ENCODE measurements at regions not wholly inside any gene's neighbourhood (a gene's known extent, or its start where the extent isn't known, plus 50 kb on each side); places are given as distances from the start of the nearest gene placed in this dataset.

DNA sequence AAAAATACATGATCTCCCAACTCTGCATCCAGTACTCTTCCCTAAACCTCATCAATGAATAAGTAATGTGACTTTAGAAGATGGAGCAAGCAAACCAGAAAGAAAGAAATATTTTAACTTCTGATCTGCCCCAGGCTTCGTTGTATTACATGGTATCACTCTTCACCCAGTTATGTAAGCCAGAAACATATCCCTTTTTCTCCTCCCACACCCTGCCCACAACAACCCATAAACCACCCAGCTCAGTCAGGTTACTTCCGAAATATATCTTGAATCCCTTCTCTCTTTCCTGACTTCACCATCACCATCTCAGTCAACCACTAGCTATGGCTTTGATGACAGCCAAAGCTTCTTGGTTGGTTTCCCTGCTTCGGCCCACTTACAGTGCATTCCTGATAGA, 295.8 kb upstream of the PARD3B start:
- no peaks in the 10 kb centered on the region for H3F3A ChIP-seq (ENCODE audit: insufficient read depth, low read length)
- H3K4me2 ChIP-seq (ENCODE audit: low read length), result no peak overlapping the region
- no peak overlapping the region for H3K4me3 ChIP-seq (ENCODE audit: low read depth, low read length, poor library complexity, severe bottlenecking)
- H3K36me3 ChIP-seq (ENCODE audit: insufficient read depth, low read length), result no peaks in the 10 kb centered on the region
- H3K4me1 ChIP-seq (ENCODE audit: insufficient read depth, low read length, severe bottlenecking), result no peaks in the 10 kb centered on the region
- no peak overlapping the region for H2AFZ ChIP-seq (ENCODE audit: low read length)
- H3K79me2 ChIP-seq (ENCODE audit: insufficient read depth, low read length), result no peaks in the 10 kb centered on the region
- no peaks in the 10 kb centered on the region for H3K27me3 ChIP-seq (ENCODE audit: insufficient read depth, low read length)
- H3K9me2 ChIP-seq (ENCODE audit: low read depth, low read length), result no peaks in the 10 kb centered on the region
- no peaks in the 10 kb centered on the region for H4K20me1 ChIP-seq (ENCODE audit: insufficient read depth, low read length)
- TF ChIP-seq, protein P1, sequence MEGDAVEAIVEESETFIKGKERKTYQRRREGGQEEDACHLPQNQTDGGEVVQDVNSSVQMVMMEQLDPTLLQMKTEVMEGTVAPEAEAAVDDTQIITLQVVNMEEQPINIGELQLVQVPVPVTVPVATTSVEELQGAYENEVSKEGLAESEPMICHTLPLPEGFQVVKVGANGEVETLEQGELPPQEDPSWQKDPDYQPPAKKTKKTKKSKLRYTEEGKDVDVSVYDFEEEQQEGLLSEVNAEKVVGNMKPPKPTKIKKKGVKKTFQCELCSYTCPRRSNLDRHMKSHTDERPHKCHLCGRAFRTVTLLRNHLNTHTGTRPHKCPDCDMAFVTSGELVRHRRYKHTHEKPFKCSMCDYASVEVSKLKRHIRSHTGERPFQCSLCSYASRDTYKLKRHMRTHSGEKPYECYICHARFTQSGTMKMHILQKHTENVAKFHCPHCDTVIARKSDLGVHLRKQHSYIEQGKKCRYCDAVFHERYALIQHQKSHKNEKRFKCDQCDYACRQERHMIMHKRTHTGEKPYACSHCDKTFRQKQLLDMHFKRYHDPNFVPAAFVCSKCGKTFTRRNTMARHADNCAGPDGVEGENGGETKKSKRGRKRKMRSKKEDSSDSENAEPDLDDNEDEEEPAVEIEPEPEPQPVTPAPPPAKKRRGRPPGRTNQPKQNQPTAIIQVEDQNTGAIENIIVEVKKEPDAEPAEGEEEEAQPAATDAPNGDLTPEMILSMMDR (IDR thresholded peaks at IDR 0.05; ENCODE audit: low read length), result no peak
- TF ChIP-seq EZH2 (IDR thresholded peaks at IDR 0.05; ENCODE audit: borderline replicate concordance, low read length), result no peak
- no peak overlapping the region for H3K27ac ChIP-seq (ENCODE audit: low read depth, low read length, poor library complexity, severe bottlenecking)
- H3K9ac ChIP-seq (ENCODE audit: low read length), result no peak overlapping the region
- no peaks in the 10 kb centered on the region for H3K9me3 ChIP-seq (ENCODE audit: low read length)

DNA sequence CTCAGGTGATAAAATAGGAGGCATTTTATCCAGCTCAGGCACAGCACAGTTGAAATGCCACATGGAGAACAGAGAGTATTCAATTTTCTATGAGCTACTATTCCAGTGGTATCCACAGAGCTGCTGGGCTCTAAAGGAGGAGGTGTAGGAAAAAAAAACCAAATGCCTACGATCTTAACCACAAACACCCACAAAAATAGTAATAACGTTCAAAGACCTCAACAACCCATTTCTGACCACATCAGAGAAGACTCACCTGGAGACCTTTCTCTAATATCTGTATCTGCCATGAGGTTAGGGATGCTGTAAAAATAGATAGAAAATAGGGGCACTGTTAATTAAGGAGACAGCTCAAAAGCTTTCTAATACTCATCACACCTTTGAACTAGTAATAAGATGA, 294.6 kb upstream of the PARD3B start:
- H3K79me2 ChIP-seq (ENCODE audit: insufficient read depth, low read length), result no peaks in the 10 kb centered on the region
- no peak overlapping the region for H3K4me2 ChIP-seq (ENCODE audit: low read length)
- no peak overlapping the region for H3K4me3 ChIP-seq (ENCODE audit: low read depth, low read length, poor library complexity, severe bottlenecking)
- no peaks in the 10 kb centered on the region for H3K4me1 ChIP-seq (ENCODE audit: insufficient read depth, low read length, severe bottlenecking)
- no peaks in the 10 kb centered on the region for H3K9me3 ChIP-seq (ENCODE audit: low read length)
- TF ChIP-seq, protein P1 (IDR thresholded peaks at IDR 0.05; ENCODE audit: low read length), result no peak
- no peak for TF ChIP-seq EZH2 (IDR thresholded peaks at IDR 0.05; ENCODE audit: borderline replicate concordance, low read length)
- no peak overlapping the region for H2AFZ ChIP-seq (ENCODE audit: low read length)
- no peaks in the 10 kb centered on the region for H3K9me2 ChIP-seq (ENCODE audit: low read depth, low read length)
- no peaks in the 10 kb centered on the region for H3K36me3 ChIP-seq (ENCODE audit: insufficient read depth, low read length)
- H3K27me3 ChIP-seq (ENCODE audit: insufficient read depth, low read length), result no peaks in the 10 kb centered on the region
- H3F3A ChIP-seq (ENCODE audit: insufficient read depth, low read length), result no peaks in the 10 kb centered on the region
- H3K27ac ChIP-seq (ENCODE audit: low read depth, low read length, poor library complexity, severe bottlenecking), result no peak overlapping the region
- H4K20me1 ChIP-seq (ENCODE audit: insufficient read depth, low read length), result no peaks in the 10 kb centered on the region
- no peak overlapping the region for H3K9ac ChIP-seq (ENCODE audit: low read length)

DNA sequence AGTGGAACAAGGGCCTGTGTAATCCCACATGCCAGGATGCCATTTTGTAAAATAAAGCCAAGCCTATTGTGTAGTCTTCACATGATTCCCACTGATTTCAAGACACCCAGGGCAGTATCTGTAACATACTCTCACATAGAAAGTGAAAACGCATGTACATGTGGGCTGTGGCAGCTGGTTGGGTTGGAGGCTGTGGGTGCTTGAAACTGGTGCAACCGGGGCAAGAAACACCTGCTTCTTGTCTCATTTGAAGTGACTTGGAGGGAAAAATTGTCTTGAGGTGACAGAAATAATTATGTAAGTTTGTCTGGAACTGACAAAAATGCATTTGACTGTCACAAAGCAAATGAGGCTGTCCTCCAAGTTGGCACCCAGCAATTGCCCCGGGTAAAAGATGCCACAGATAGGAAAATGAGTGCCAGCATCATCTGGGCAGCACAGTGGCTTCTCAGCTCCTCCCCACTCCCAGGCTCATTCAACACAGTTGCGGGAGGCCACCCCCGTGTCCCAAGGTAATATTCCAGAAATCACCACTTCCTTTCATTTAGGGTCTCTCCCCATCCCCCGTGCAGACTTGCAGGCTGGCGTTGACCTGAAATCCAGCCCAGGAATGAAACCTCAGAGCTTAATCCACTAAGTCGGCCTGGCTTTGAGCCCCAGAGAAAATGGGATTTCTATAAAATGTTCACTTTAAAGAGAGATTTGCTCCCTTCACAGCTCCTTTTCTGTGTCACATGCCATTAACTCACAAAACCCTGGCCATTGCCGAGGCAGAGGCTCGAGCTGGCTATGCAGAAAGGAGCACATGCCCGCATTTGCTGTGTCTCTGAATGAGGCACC, 293.9 kb upstream of the PARD3B start:
- no peak overlapping the region for H3K9ac ChIP-seq (ENCODE audit: low read length)
- H3K4me2 ChIP-seq (ENCODE audit: low read length), result no peak overlapping the region
- H3F3A ChIP-seq (ENCODE audit: insufficient read depth, low read length), result no peaks in the 10 kb centered on the region
- no peaks in the 10 kb centered on the region for H3K79me2 ChIP-seq (ENCODE audit: insufficient read depth, low read length)
- no peaks in the 10 kb centered on the region for H3K4me1 ChIP-seq (ENCODE audit: insufficient read depth, low read length, severe bottlenecking)
- H4K20me1 ChIP-seq (ENCODE audit: insufficient read depth, low read length), result no peaks in the 10 kb centered on the region
- no peaks in the 10 kb centered on the region for H3K27me3 ChIP-seq (ENCODE audit: insufficient read depth, low read length)
- no peaks in the 10 kb centered on the region for H3K9me2 ChIP-seq (ENCODE audit: low read depth, low read length)
- no peak overlapping the region for H3K27ac ChIP-seq (ENCODE audit: low read depth, low read length, poor library complexity, severe bottlenecking)
- no peaks in the 10 kb centered on the region for H3K9me3 ChIP-seq (ENCODE audit: low read length)
- no peak overlapping the region for H3K4me3 ChIP-seq (ENCODE audit: low read depth, low read length, poor library complexity, severe bottlenecking)
- TF ChIP-seq, protein P1 (IDR thresholded peaks at IDR 0.05; ENCODE audit: low read length), result no peak
- no peak for TF ChIP-seq EZH2 (IDR thresholded peaks at IDR 0.05; ENCODE audit: borderline replicate concordance, low read length)
- H3K36me3 ChIP-seq (ENCODE audit: insufficient read depth, low read length), result no peaks in the 10 kb centered on the region
- no peak overlapping the region for H2AFZ ChIP-seq (ENCODE audit: low read length)
